NCI-H2196 treated with DMSO at 0.1 percent for 48 hours (cell line): ENCODE measurements at regions not wholly inside any gene's neighbourhood (a gene's known extent, or its start where the extent isn't known, plus 50 kb on each side); places are given as distances from the start of the nearest gene placed in this dataset.

ENCODE experiments used
- DNase-seq: peaks from one replicate; lab custom pipeline; 2025; ENCODE audit not compliant: unreplicated experiment; lab: John Stamatoyannopoulos, UW

DNA sequence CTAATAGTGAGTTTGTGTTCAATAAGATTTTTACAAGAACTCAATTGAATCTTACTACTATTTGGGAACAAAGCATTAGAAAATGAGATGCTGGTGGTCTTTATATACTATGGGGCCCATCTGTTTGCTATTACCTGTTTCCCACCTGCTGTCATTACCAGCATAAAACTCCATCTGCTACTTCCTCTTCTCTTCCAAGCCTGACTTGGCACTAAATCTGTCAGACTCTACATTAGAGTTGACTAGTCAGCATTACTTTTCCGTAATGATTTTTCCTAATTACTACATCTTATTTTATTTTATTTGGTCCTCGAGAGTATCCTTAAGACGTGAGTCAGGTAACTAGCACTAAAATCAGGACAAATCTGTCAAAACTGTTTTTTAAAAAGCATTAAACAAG lies 68.1 kb upstream of the KRR1 start:
- DNase-seq, result no peak

DNA sequence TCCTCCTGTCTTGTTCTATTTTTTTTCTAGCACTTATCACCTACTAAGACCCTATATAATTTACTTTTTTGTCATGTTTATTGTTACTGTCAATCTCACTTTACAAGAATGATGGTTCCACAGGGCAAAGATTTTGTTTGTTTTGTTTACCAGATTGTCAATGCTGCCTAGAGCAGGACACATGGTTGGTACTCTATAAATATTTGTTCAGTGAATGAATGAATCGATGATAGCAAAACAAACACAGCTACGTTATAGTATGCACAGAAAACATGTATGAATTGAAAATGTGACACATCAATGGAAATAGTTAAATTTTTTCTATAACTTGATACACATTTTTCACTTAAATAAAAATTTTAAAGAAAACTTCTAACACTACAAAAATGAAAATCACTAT lies 67.1 kb upstream of the KRR1 start:
- no peak for DNase-seq

DNA sequence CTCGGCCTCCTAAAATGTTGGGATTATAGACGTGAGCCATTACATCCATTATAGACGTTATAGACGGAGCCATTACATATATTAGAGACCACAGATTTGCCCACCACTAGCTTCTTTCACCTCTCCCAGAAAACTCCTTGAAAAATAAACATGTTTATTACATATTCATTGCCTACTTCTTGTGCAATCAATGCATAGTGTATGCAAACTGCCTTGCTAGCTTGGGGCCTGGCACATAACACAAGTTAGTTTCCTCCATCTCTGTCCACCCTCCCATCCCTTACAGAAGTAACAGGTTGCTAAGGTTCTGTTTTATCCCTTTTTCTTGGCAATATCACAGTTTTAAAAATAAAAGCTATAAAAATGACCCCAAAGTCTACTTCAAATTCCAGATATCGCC lies 66.4 kb upstream of the KRR1 start:
- no peak for DNase-seq

DNA sequence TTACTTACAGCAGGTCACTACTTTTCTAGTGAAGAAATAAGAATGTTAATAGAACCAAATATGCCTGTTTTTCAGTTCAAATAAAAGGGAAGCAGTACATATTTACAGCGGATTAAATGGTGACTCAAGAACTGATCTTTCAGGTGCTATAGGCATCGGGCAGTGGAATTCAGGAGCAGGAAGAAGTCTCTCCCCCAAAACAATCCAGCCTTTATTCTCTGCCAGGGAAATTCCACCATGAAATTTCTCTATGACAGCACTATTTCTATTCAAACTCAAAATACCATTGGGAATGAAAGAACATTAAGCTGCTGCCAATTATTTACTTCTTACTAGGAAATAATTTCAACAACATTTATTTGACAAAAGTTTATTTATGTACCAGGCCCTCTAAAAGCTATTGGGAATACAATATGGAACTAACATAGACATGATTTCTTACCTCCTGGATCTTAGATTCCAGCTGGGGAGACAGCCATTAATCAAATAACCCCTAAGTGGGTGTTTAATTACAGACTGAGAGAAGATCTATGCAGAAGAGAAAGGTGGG lies 60.3 kb upstream of the KRR1 start:
- no peak for DNase-seq

DNA sequence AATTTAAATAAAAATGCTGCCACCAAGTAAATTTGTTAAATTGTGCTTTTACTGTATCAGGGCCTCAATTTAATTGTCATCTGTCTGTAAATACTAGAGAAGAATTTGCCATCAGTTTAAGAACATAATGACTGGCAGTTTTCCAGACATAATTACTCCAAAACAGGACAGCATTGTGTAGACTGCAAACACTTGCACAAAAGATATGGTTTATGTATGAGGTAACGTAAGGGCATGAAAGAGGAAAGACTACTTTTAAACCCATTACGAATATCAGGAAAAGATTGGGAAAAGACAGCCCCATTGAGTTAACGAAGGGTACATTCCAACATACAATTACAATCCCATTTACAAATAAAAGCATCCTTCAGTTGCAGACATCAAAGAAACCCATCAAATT lies 59.8 kb upstream of the KRR1 start:
- no peak for DNase-seq

DNA sequence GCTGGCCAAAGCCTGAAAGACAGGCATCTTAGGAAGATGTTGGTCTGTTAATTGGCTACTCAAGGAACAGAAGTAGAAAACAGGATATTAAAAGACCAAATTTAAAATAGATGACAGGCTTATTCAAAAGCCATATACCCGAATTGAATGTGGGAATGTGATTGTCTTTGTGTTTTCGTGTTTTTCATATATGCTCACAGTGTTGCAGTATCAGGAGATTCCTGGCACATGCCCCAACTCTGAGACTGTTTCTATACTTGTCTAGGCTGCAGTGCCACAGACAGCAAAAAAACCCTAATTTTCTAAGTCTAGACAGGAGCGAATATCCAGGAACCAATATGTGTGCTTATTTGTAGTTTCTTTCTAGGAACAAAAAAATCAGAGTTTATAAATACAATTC lies 57.4 kb upstream of the KRR1 start:
- DNase-seq, result no peak

DNA sequence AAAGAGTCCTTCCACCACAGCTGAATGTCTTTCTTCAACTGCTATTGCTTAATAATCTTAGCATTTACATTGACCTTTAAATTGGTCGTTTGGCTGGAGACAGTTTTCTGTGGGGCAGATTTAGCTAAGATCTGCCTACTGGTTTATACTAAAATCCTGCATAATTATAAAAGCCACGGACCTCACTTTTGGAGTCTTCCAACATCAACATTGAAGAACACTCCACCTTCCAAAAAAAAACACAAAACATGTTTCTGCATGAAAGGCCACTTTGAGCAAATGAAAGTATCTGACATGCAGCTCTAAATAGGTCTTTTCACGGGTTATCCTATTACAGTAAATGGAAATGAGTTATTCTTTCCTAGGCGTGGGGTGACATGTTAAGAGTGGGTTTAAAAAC lies 57.0 kb upstream of the KRR1 start:
- no peak for DNase-seq

DNA sequence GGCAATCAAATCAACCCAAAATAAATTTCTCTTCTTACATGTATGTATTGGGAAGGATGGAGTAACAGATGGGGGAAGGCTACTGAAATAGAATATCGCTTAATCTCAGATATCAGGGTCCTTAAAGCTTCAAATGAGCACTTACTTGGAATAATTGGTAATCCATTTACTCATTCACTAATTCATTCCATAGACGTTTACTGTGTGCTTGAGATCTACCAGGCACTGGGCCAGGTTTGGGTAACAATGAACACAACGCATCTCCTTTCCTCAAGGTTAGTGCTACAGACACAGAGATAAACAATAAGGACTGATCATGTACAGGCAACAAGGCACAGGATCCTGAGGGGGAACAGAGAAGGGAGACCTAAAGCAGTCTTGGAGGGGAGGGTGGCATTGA lies 54.4 kb upstream of the KRR1 start:
- DNase-seq, result no peak

DNA sequence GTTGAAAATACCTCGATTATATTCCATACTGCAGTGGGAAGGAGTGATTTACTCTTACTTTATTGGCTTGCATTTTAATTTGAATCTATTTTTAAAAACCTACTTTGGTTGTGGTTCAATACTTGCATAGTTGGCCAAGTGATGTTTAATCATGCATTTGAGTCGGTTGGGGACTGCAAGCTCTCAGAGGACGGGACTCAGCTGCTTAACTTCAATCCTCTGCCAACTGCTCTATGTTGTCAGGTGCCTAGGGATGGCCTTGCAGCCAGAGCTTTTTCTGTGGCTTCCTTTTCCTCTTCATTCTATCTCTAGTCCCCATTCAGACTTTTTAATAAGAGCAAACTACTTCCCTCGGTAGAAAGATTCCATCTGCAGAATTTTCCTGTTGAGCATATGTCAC lies 53.4 kb upstream of the KRR1 start:
- DNase-seq, result no peak

DNA sequence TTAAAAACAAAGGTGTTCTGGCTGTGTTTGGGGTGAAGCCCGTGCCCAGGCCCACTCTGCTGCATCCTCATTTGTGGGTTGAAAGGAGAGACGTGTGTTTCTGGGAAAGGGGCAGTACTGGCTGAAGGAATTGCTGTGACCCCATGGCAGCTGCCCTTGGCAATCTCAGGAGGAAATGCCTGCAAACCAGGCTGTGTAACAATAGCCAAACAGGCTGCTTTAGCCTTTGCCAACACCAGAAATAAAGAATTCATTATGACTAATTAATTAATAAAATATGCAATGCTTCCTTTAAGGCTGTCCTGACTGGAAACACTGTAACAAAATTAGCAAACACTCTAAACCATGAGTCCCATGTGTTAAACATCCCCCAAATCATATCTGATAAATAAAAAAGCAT lies 53.0 kb upstream of the KRR1 start:
- no peak for DNase-seq

DNA sequence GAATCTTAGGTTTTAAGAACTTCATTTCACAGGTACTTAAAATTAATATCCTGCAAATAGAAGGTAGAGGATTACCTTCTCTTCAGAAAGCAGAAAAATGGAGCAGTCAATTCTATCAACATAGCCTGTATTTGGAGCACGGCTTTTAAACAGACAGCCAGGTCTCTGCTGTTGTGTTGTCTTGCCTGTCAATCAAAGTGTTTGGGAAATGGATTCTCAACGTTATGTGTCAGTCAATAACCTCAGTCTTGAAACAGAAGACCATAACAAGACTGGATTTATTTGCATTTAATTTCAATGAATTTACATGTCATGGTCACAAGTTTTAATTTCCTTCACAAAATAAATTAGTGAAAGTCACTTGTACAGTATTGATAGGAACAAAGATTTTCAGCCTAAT lies 51.9 kb upstream of the KRR1 start:
- DNase-seq, result no peak

DNA sequence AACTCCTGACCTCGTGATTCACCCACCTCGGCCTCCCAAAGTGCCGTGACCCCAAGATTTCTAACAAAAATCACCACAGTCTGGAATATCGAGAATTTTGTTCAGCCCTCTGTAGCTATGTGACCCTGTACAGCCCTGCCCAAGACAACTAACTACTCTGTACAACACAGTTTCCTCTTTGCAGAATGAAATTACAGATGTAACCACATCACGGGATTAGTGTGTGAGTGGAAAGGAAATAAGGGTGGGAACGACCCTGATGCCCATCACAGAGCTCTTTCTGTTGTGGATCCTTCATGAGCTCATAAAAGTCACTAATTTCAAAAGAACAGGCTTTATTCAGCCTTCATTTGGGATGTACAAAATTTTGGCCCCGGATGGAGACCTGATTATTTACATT lies 50.5 kb upstream of the KRR1 start:
- DNase-seq, result no peak
